SU-DHL-6 (cell line): ENCODE measurements at regions not wholly inside any gene's neighbourhood (a gene's known extent, or its start where the extent isn't known, plus 50 kb on each side); places are given as distances from the start of the nearest gene placed in this dataset.

Experiments used
- EZH2phosphoT487 ChIP-seq: fragments of 200-600 bp; sonication (generic), shearing (Covaris generic); conservative IDR thresholded peaks from 2 replicates; pipeline ENCODE4 v1.6.1; 2018; ENCODE audit warnings: mild to moderate bottlenecking, antibody characterized with exemption, low read length, moderate library complexity, mixed read lengths
- TF ChIP-seq, protein P1 (sequence below): fragments of 200-600 bp; sonication (generic); IDR thresholded peaks from one replicate; pipeline ENCODE4 v1.5.1; 2017; ENCODE audit warnings: antibody characterized with exemption, mild to moderate bottlenecking, low read length, moderate library complexity; ENCODE audit not compliant: insufficient read depth, poor library complexity, severe bottlenecking

DNA sequence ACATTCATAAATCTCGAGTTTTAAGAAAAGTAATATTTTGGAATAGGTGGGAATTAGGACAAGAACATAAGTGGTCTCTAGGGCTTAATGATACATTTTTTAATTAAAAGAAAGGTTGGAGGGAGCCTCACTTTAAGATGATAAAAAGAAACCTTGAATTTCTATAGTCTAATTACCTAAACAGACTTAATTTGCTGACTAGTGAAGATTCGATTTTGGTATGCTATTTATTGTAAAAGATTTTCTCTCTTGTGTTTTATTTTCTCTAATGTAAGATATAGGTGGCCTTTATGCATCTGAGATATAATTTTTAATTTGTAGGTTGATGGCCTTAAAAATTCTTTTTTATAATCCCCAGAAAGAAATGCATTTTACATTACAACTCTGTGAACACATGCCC, 239.1 kb downstream of the COL12A1 start:
- TF ChIP-seq, protein P1, sequence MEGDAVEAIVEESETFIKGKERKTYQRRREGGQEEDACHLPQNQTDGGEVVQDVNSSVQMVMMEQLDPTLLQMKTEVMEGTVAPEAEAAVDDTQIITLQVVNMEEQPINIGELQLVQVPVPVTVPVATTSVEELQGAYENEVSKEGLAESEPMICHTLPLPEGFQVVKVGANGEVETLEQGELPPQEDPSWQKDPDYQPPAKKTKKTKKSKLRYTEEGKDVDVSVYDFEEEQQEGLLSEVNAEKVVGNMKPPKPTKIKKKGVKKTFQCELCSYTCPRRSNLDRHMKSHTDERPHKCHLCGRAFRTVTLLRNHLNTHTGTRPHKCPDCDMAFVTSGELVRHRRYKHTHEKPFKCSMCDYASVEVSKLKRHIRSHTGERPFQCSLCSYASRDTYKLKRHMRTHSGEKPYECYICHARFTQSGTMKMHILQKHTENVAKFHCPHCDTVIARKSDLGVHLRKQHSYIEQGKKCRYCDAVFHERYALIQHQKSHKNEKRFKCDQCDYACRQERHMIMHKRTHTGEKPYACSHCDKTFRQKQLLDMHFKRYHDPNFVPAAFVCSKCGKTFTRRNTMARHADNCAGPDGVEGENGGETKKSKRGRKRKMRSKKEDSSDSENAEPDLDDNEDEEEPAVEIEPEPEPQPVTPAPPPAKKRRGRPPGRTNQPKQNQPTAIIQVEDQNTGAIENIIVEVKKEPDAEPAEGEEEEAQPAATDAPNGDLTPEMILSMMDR = no peak
- no peak for TF ChIP-seq EZH2phosphoT487
